CD8-positive, alpha-beta memory T cell (primary cell): ENCODE measurements at regions not wholly inside any gene's neighbourhood (a gene's known extent, or its start where the extent isn't known, plus 50 kb on each side); places are given as distances from the start of the nearest gene placed in this dataset.

ENCODE experiments used
- CTCF ChIA-PET: fragments of 350-600 bp; sonication (Branson Sonifier 250); formaldehyde crosslinking; loops from one replicate; lab custom pipeline; 2021; ENCODE audit warnings: antibody characterized with exemption; lab: Charles Lee
- POLR2A ChIA-PET: fragments of 350-600 bp; sonication (Branson Sonifier 250); formaldehyde crosslinking; loops from one replicate; lab custom pipeline; 2021; ENCODE audit warnings: antibody characterized with exemption; lab: Charles Lee
- DNase-seq, 5 donors: peaks; one replicate each; pipeline versions ENCODE4 v3.0.0 to v3.0.0-alpha.2; 2020 to 2022; ENCODE audit warnings: mixed read lengths in 1 of 5
- H3K27ac ChIP-seq: one replicate; pipeline ENCODE4 v1.7.0; 2013; ENCODE audit warnings: low read depth, mild to moderate bottlenecking, low read length, moderate library complexity
- H3K27me3 ChIP-seq: 2 replicates; pipeline ENCODE4 v1.7.0; 2013; ENCODE audit warnings: low read length, mild to moderate bottlenecking; ENCODE audit not compliant: insufficient read depth, poor library complexity, severe bottlenecking
- H3K36me3 ChIP-seq: 2 replicates; pipeline ENCODE4 v1.7.0; 2013; ENCODE audit warnings: mild to moderate bottlenecking, low read length, moderate library complexity; ENCODE audit not compliant: insufficient read depth
- H3K4me1 ChIP-seq: 2 replicates; pipeline ENCODE4 v1.7.0; 2013; ENCODE audit warnings: mild to moderate bottlenecking, low read length, moderate library complexity; ENCODE audit not compliant: insufficient read depth
- H3K4me3 ChIP-seq: 2 replicates; pipeline ENCODE4 v1.7.0; 2013; ENCODE audit warnings: mild to moderate bottlenecking, low read length
- H3K9me3 ChIP-seq: 2 replicates; pipeline ENCODE4 v1.7.0; 2013; ENCODE audit warnings: mild to moderate bottlenecking, low read length
- H3K27ac Mint-ChIP-seq, 8 donors: one replicate each; pipeline ENCODE4 v1.8.0; 2020 to 2021; ENCODE audit warnings: mixed read lengths in 8 of 8, mild to moderate bottlenecking in 6 of 8, inconsistent platforms in 3 of 8, moderate library complexity in 3 of 8
- H3K27me3 Mint-ChIP-seq, 2 donors: one replicate each; pipeline ENCODE4 v1.8.0; 2020 to 2021; ENCODE audit warnings: mixed read lengths in 2 of 2, mild to moderate bottlenecking in 1 of 2, moderate library complexity in 1 of 2
- H3K36me3 Mint-ChIP-seq, 3 donors: one replicate each; pipeline ENCODE4 v1.8.0; 2020 to 2021; ENCODE audit warnings: mixed read lengths in 3 of 3, inconsistent platforms in 1 of 3, mild to moderate bottlenecking in 1 of 3
- H3K4me1 Mint-ChIP-seq, 3 donors: one replicate each; pipeline ENCODE4 v1.8.0; 2020 to 2021; ENCODE audit warnings: mixed read lengths in 3 of 3, inconsistent platforms in 1 of 3, mild to moderate bottlenecking in 1 of 3
- H3K4me3 Mint-ChIP-seq, 7 donors: one replicate each; pipeline ENCODE4 v1.8.0; 2020 to 2021; ENCODE audit warnings: mixed read lengths in 7 of 7, mild to moderate bottlenecking in 6 of 7, moderate library complexity in 4 of 7, inconsistent platforms in 2 of 7
- H3K9me3 Mint-ChIP-seq, 5 donors: one replicate each; pipeline ENCODE4 v1.8.0; 2020 to 2022; ENCODE audit warnings: mixed read lengths in 5 of 5, mild to moderate bottlenecking in 3 of 5, moderate library complexity in 2 of 5, inconsistent platforms in 1 of 5

DNA sequence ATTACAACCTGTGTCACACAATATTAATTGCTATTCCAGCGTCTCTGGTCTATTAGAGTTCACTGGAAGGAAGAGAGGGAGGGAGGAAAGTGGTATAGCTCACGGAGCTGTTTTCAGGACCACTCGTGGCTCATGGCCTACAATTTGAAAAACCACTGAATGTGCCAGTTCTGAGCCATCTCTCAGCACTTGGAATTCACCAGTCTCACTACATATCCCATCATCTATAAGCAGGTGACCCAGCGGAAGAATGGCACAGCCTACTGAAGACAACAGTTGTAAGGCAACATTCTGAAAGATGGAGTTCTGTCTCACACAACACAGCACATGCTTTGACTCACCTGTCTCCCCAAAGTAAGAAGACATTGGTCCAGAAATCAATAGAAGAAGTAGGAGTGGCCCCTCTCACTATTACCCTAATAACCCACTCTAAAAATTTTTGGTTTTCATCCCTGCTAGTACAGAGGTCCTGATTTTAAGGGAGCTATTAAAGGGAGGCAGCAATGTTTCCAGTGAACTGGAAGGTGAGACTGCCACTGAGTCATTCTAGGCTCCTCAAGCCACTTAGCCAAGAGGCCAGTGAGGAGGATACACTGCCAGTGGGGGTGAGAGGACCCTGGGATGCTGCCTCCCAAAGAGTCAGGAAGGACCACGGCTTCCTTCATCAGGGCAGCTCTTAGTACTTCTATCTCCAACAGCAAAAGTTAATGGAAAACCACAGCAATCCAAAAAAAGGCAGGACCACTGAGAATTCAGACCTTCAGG lies 50.0 kb upstream of the DOCK9 start:
- Mint-ChIP-seq H3K36me3 (no peaks in the 10 kb centered on the region), H3K27ac (peak overlapping the region in 6 of 8 donors; percentile 8 to 64 (median 44)), H3K4me1 (peaks cover 59 to 84% (median 73%) of the 10 kb centered on the region in 3 donors), H3K27me3 (no peaks in the 10 kb centered on the region), H3K4me3 (no peak overlapping the region), H3K9me3 (peaks cover 0 to 3% (median 0%) of the 10 kb centered on the region in 5 donors)
- CTCF ChIA-PET: interaction anchor here (1.0 to 1.7 kb wide), 7 partner anchors 14 to 236 kb away, joined by 3 to 13 read pairs (median 6); no protein-coding TSS in a partner anchor
- Histone ChIP-seq H3K4me3 (no peak overlapping the region), H3K4me1 (peaks cover 28% of the 10 kb centered on the region), H3K9me3 (no peaks in the 10 kb centered on the region), H3K27ac (no peak overlapping the region), H3K36me3 (no peaks in the 10 kb centered on the region), H3K27me3 (no peaks in the 10 kb centered on the region)
- POLR2A ChIA-PET: interaction anchor here (0.6 to 1.3 kb wide), 2 partner anchors 59 to 90 kb away, joined by 3 read pairs; no protein-coding TSS in a partner anchor
- no peak for DNase-seq

DNA sequence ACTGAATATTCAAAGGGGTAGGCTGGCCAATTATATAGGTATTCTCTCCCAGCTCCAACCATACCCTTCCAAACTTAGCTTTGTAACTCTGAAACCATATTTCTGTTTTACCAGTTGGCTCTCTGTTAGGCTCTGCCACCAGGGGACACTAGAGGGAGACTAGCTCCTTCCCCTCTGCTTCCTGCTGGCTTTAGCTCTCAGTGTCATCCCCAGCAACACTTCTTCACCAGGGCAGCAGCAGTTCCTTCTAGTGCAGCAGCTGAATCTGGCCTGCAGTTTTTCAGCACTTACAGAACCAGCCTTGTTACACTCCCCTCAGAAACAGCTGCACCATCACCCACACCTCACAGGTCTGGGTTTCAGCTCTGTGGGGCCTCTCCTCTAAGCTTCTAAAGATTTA lies 51.0 kb upstream of the DOCK9 start:
- H3K27me3 Mint-ChIP-seq: no peaks in the 10 kb centered on the region
- H3K4me3 ChIP-seq: no peak overlapping the region
- H3K36me3 ChIP-seq: no peaks in the 10 kb centered on the region
- peaks cover 0 to 2% (median 0%) of the 10 kb centered on the region in 3 donors for H3K36me3 Mint-ChIP-seq
- H3K4me1 Mint-ChIP-seq: peaks cover 58 to 82% (median 73%) of the 10 kb centered on the region in 3 donors
- H3K27ac ChIP-seq: no peak overlapping the region
- DNase-seq: peak; percentile 23 to 65 (median 34)
- ChIA-PET CTCF (interaction anchor here (0.6 to 1.7 kb wide), 24 partner anchors 10 to 485 kb away, joined by 3 to 13 read pairs (median 4); no protein-coding TSS in a partner anchor), POLR2A (interaction anchor here (0.5 to 1.3 kb wide), 3 partner anchors 16 to 58 kb away, joined by 3 read pairs; no protein-coding TSS in a partner anchor)
- H3K9me3 Mint-ChIP-seq: peaks cover 0 to 3% (median 0%) of the 10 kb centered on the region in 5 donors
- H3K4me1 ChIP-seq: peaks cover 37% of the 10 kb centered on the region
- H3K4me3 Mint-ChIP-seq: no peak overlapping the region
- peak overlapping the region in 6 of 8 donors; percentile 2 to 82 (median 40) for H3K27ac Mint-ChIP-seq
- no peaks in the 10 kb centered on the region for H3K9me3 ChIP-seq
- H3K27me3 ChIP-seq: no peaks in the 10 kb centered on the region

DNA sequence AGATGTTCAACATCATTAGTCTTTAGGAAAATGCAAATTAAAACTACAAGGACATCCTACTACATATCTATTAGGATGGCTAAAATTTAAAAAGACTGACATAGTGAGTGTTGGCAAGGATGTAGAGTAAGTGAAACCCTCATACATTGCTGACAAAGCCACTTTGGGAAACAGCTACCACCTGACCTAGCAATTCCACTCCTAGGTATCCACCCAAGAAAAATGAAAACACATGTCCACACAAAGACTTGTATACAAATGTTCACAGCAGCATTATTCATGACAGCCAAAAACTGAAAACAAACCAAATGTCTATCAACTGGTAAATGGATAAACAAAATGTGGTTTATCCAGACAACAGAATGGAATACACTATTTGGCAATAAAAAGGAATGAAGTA lies 51.7 kb upstream of the DOCK9 start:
- peaks cover 56 to 82% (median 71%) of the 10 kb centered on the region in 3 donors for H3K4me1 Mint-ChIP-seq

GRCh38 chr13:99030326-99030725 lies 52.5 kb upstream of the DOCK9 start:
- peak overlapping the region in 1 of 8 donors; percentile 18 for H3K27ac Mint-ChIP-seq
- Histone ChIP-seq H3K27ac (no peak overlapping the region), H3K9me3 (no peaks in the 10 kb centered on the region), H3K27me3 (no peaks in the 10 kb centered on the region), H3K4me3 (no peak overlapping the region), H3K4me1 (peaks cover 37% of the 10 kb centered on the region), H3K36me3 (no peaks in the 10 kb centered on the region)
- no peaks in the 10 kb centered on the region for H3K27me3 Mint-ChIP-seq
- no peak for DNase-seq
- H3K36me3 Mint-ChIP-seq: peaks cover 0 to 12% (median 2%) of the 10 kb centered on the region in 3 donors
- H3K4me3 Mint-ChIP-seq: no peak overlapping the region
- H3K4me1 Mint-ChIP-seq: peaks cover 50 to 79% (median 69%) of the 10 kb centered on the region in 3 donors
- ChIA-PET POLR2A (no interaction called here), CTCF (no interaction called here)
- H3K9me3 Mint-ChIP-seq: peaks cover 0 to 3% (median 0%) of the 10 kb centered on the region in 5 donors

More for the DNA sequence above, 51.7 kb upstream of the DOCK9 start:
- Mint-ChIP-seq H3K36me3 (peaks cover 0 to 5% (median 0%) of the 10 kb centered on the region in 3 donors), H3K27ac (peak overlapping the region in 1 of 8 donors; percentile 29), H3K4me3 (no peak overlapping the region), H3K27me3 (no peaks in the 10 kb centered on the region), H3K9me3 (peaks cover 0 to 3% (median 0%) of the 10 kb centered on the region in 5 donors)
- H3K27me3 ChIP-seq: no peaks in the 10 kb centered on the region
- H3K4me3 ChIP-seq: no peak overlapping the region
- H3K36me3 ChIP-seq: no peaks in the 10 kb centered on the region
- ChIA-PET CTCF (interaction anchor here (0.6 to 1.7 kb wide), 18 partner anchors 13 to 484 kb away, joined by 3 to 13 read pairs (median 4); no protein-coding TSS in a partner anchor), POLR2A (interaction anchor here (1.3 kb wide), 1 partner anchor 58 kb away, joined by 3 read pairs; no protein-coding TSS in a partner anchor)
- no peak for DNase-seq
- peaks cover 37% of the 10 kb centered on the region for H3K4me1 ChIP-seq
- H3K27ac ChIP-seq: no peak overlapping the region
- H3K9me3 ChIP-seq: no peaks in the 10 kb centered on the region

- POLR2A ChIA-PET: no interaction called here
- CTCF ChIA-PET: no interaction called here
- no peaks in the 10 kb centered on the region for H3K36me3 ChIP-seq
- Mint-ChIP-seq H3K4me3 (no peak overlapping the region), H3K27me3 (no peaks in the 10 kb centered on the region), H3K36me3 (peaks cover 2 to 20% (median 8%) of the 10 kb centered on the region in 3 donors), H3K27ac (peak overlapping the region in 1 of 8 donors; percentile 21), H3K9me3 (peaks cover 0 to 3% (median 0%) of the 10 kb centered on the region in 5 donors), H3K4me1 (peaks cover 39 to 65% (median 56%) of the 10 kb centered on the region in 3 donors)
- H3K27me3 ChIP-seq: no peaks in the 10 kb centered on the region
- H3K4me1 ChIP-seq: peaks cover 27% of the 10 kb centered on the region
- DNase-seq: no peak
- no peak overlapping the region for H3K4me3 ChIP-seq
- H3K27ac ChIP-seq: no peak overlapping the region
- no peaks in the 10 kb centered on the region for H3K9me3 ChIP-seq
Observed at GRCh38 chr13:99031832-99032231, 54.0 kb upstream of the DOCK9 start.

DNA sequence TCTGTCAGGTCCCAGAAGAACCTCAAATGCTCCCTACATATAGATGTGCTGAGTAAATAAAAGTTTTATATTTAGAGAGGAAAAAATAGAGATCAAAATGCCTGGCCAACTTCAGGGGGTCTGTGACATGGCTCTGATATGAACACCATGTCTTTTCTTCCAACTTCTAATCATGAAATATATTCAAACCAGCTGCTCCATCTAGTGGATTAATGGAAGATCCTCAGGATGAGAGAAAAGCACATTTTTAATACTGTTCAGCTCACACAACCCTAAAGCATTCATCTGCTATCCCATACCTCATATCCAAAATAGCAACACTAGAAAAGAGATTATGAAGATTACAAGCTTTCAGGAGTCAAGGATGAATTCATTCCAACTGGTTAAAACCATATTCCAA lies 56.0 kb upstream of the DOCK9 start:
- peaks cover 19% of the 10 kb centered on the region for H3K4me1 ChIP-seq
- H3K27me3 Mint-ChIP-seq: no peaks in the 10 kb centered on the region
- no peaks in the 10 kb centered on the region for H3K9me3 ChIP-seq
- peak overlapping the region in 1 of 8 donors; percentile 14 for H3K27ac Mint-ChIP-seq
- peak in 1 of 5 donors; percentile 31 for DNase-seq
- H3K27me3 ChIP-seq: no peaks in the 10 kb centered on the region
- H3K36me3 Mint-ChIP-seq: peaks cover 2 to 20% (median 8%) of the 10 kb centered on the region in 3 donors
- no peak overlapping the region for H3K4me3 Mint-ChIP-seq
- H3K36me3 ChIP-seq: no peaks in the 10 kb centered on the region
- H3K4me3 ChIP-seq: no peak overlapping the region
- H3K4me1 Mint-ChIP-seq: peaks cover 26 to 59% (median 48%) of the 10 kb centered on the region in 3 donors
- ChIA-PET POLR2A (interaction anchor here (1.1 to 1.3 kb wide), 2 partner anchors 12 to 16 kb away, joined by 3 to 4 read pairs; no protein-coding TSS in a partner anchor), CTCF (interaction anchor here (0.7 to 1.5 kb wide), 7 partner anchors 9 to 57 kb away, joined by 3 to 8 read pairs (median 4); no protein-coding TSS in a partner anchor)
- H3K27ac ChIP-seq: no peak overlapping the region
- peaks cover 0 to 3% (median 0%) of the 10 kb centered on the region in 5 donors for H3K9me3 Mint-ChIP-seq

DNA sequence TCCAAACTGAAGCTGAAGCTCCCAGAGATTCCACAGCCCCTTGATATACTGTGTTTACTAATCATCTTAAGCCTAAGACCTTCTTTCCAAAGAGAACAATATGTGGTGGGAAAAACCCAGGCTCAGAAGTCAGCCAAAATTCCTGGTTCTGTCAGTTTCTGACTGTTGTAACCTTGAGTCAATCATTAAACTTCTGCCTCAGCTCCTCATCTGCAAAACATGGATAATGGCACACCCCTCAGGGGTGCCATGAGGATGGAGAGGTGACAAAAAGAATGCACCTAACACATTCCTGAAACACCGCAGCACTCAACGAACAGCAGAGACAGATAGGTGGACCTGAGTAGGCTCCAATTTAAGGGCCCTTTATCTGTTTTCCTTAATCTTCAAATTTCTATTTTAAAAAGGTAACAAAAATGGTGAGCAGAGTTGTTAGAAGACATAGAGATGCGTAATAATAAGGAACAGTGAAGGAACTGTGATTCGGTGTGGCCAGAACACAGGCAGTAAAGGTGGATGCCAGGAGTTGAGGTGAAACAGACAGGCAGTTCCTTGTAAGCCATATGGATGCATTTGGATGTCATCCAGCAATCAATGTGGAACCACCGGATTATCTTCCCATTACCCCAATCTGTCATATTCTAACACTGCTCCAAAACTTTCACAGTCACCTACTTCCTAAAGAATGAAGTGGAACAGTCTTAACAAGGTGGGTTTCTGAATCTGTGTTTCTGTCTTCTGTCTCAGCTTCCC lies 56.6 kb upstream of the DOCK9 start:
- Histone ChIP-seq H3K27ac (no peak overlapping the region), H3K27me3 (no peaks in the 10 kb centered on the region), H3K4me1 (peaks cover 15% of the 10 kb centered on the region), H3K4me3 (no peak overlapping the region), H3K36me3 (no peaks in the 10 kb centered on the region), H3K9me3 (no peaks in the 10 kb centered on the region)
- no peak overlapping the region for H3K4me3 Mint-ChIP-seq
- peaks cover 2 to 20% (median 8%) of the 10 kb centered on the region in 3 donors for H3K36me3 Mint-ChIP-seq
- H3K27me3 Mint-ChIP-seq: no peaks in the 10 kb centered on the region
- no peak for DNase-seq
- POLR2A ChIA-PET: interaction anchor here (1.1 to 1.3 kb wide), 2 partner anchors 11 to 15 kb away, joined by 3 to 4 read pairs; no protein-coding TSS in a partner anchor
- H3K9me3 Mint-ChIP-seq: no peaks in the 10 kb centered on the region
- CTCF ChIA-PET: interaction anchor here (0.7 to 1.5 kb wide), 8 partner anchors 8 to 58 kb away, joined by 3 to 8 read pairs (median 4); no protein-coding TSS in a partner anchor
- H3K27ac Mint-ChIP-seq: peak overlapping the region in 2 of 8 donors; percentile 52 to 54
- H3K4me1 Mint-ChIP-seq: peaks cover 24 to 56% (median 45%) of the 10 kb centered on the region in 3 donors
